Activated CD4-positive, alpha-beta memory T cell treated with anti-CD3 and anti-CD28 coated beads, Interleukin-2, amount 10 ng/mL, durations not matched to agents 7 days and 5 days (primary cell): ENCODE measurements at regions not wholly inside any gene's neighbourhood (a gene's known extent, or its start where the extent isn't known, plus 50 kb on each side); places are given as distances from the start of the nearest gene placed in this dataset.

Source experiments
- CTCF ChIA-PET: fragments of 350-600 bp; sonication (Branson Sonifier 250); formaldehyde crosslinking; loops from one replicate; lab custom pipeline; 2021; ENCODE audit warnings: antibody characterized with exemption, inconsistent platforms; lab: Charles Lee
- POLR2A ChIA-PET: fragments of 350-600 bp; sonication (Branson Sonifier 250); formaldehyde crosslinking; loops from one replicate; lab custom pipeline; 2021; ENCODE audit warnings: antibody characterized with exemption; lab: Charles Lee
- DNase-seq: peaks from one replicate; pipeline ENCODE4 v3.0.0-alpha.2; 2020
- H3K27ac Mint-ChIP-seq: one replicate; pipeline ENCODE4 v1.8.0; 2021; ENCODE audit warnings: mild to moderate bottlenecking, mixed read lengths
- H3K27me3 Mint-ChIP-seq: one replicate; pipeline ENCODE4 v1.8.0; 2021; ENCODE audit warnings: mixed read lengths
- H3K36me3 Mint-ChIP-seq: one replicate; pipeline ENCODE4 v1.8.0; 2021; ENCODE audit warnings: low read depth, mixed read lengths
- H3K4me1 Mint-ChIP-seq: one replicate; pipeline ENCODE4 v1.8.0; 2021; ENCODE audit warnings: mixed read lengths
- H3K4me3 Mint-ChIP-seq: one replicate; pipeline ENCODE4 v1.8.0; 2021; ENCODE audit warnings: mild to moderate bottlenecking, mixed read lengths
- H3K9me3 Mint-ChIP-seq: one replicate; pipeline ENCODE4 v1.8.0; 2021; ENCODE audit warnings: mixed read lengths

GRCh38 chr4:19093951-19094350 lies 1072.4 kb upstream of the LCORL start:
- H3K4me3 Mint-ChIP-seq = no peak overlapping the region
- no peaks in the 10 kb centered on the region for H3K4me1 Mint-ChIP-seq
- DNase-seq = no peak
- POLR2A ChIA-PET = no interaction called here
- CTCF ChIA-PET = no interaction called here
- H3K36me3 Mint-ChIP-seq = no peaks in the 10 kb centered on the region
- no peaks in the 10 kb centered on the region for H3K27me3 Mint-ChIP-seq
- H3K9me3 Mint-ChIP-seq = peaks cover 5% of the 10 kb centered on the region
- H3K27ac Mint-ChIP-seq = no peak overlapping the region

- no peak for DNase-seq
- Mint-ChIP-seq H3K27ac (no peak overlapping the region), H3K4me3 (no peak overlapping the region), H3K4me1 (no peaks in the 10 kb centered on the region), H3K27me3 (no peaks in the 10 kb centered on the region), H3K36me3 (no peaks in the 10 kb centered on the region), H3K9me3 (peaks cover 3% of the 10 kb centered on the region)
- POLR2A ChIA-PET = no interaction called here
- CTCF ChIA-PET = no interaction called here
These were observed 1071.2 kb upstream of the LCORL start for GRCh38 chr4:19092797-19093196.

GRCh38 chr4:19074036-19074435 lies 1052.5 kb upstream of the LCORL start:
- Mint-ChIP-seq H3K36me3 (no peaks in the 10 kb centered on the region), H3K4me1 (no peaks in the 10 kb centered on the region), H3K4me3 (no peak overlapping the region), H3K9me3 (no peaks in the 10 kb centered on the region), H3K27me3 (no peaks in the 10 kb centered on the region), H3K27ac (no peak overlapping the region)
- ChIA-PET CTCF (no interaction called here), POLR2A (no interaction called here)
- no peak for DNase-seq

- no peak for DNase-seq
- CTCF ChIA-PET = no interaction called here
- Mint-ChIP-seq H3K27ac (no peak overlapping the region), H3K4me3 (no peak overlapping the region), H3K27me3 (no peaks in the 10 kb centered on the region), H3K9me3 (peaks cover 7% of the 10 kb centered on the region), H3K36me3 (no peaks in the 10 kb centered on the region), H3K4me1 (no peaks in the 10 kb centered on the region)
- POLR2A ChIA-PET = no interaction called here
These were observed 1042.1 kb upstream of the LCORL start for GRCh38 chr4:19063662-19064061.

GRCh38 chr4:19054916-19055315 lies 1033.4 kb upstream of the LCORL start:
- no peak for DNase-seq
- Mint-ChIP-seq H3K27ac (no peak overlapping the region), H3K4me3 (no peak overlapping the region), H3K4me1 (no peaks in the 10 kb centered on the region), H3K27me3 (no peaks in the 10 kb centered on the region), H3K36me3 (no peaks in the 10 kb centered on the region), H3K9me3 (peaks cover 6% of the 10 kb centered on the region)
- ChIA-PET POLR2A (no interaction called here), CTCF (no interaction called here)

GRCh38 chr4:19051831-19052230 lies 1030.3 kb upstream of the LCORL start:
- DNase-seq = no peak
- H3K4me1 Mint-ChIP-seq = no peaks in the 10 kb centered on the region
- H3K27ac Mint-ChIP-seq = no peak overlapping the region
- H3K27me3 Mint-ChIP-seq = no peaks in the 10 kb centered on the region
- H3K9me3 Mint-ChIP-seq = peaks cover 4% of the 10 kb centered on the region
- ChIA-PET POLR2A (no interaction called here), CTCF (no interaction called here)
- no peak overlapping the region for H3K4me3 Mint-ChIP-seq
- no peaks in the 10 kb centered on the region for H3K36me3 Mint-ChIP-seq

GRCh38 chr4:19047279-19047880 lies 1025.8 kb upstream of the LCORL start:
- POLR2A ChIA-PET = no interaction called here
- Mint-ChIP-seq H3K27me3 (no peaks in the 10 kb centered on the region), H3K9me3 (peaks cover 10% of the 10 kb centered on the region), H3K27ac (no peak overlapping the region), H3K36me3 (no peaks in the 10 kb centered on the region), H3K4me1 (no peaks in the 10 kb centered on the region), H3K4me3 (no peak overlapping the region)
- CTCF ChIA-PET = no interaction called here
- DNase-seq = no peak

GRCh38 chr4:19039816-19040215 lies 1018.3 kb upstream of the LCORL start:
- Mint-ChIP-seq H3K4me1 (no peaks in the 10 kb centered on the region), H3K9me3 (peaks cover 10% of the 10 kb centered on the region), H3K4me3 (no peak overlapping the region), H3K27ac (no peak overlapping the region), H3K27me3 (no peaks in the 10 kb centered on the region), H3K36me3 (no peaks in the 10 kb centered on the region)
- ChIA-PET POLR2A (no interaction called here), CTCF (no interaction called here)
- DNase-seq = no peak

- Mint-ChIP-seq H3K4me3 (no peak overlapping the region), H3K36me3 (no peaks in the 10 kb centered on the region)
These were observed 1016.7 kb upstream of the LCORL start for GRCh38 chr4:19038231-19038630.

GRCh38 chr4:19033816-19034733 lies 1012.5 kb upstream of the LCORL start:
- Mint-ChIP-seq H3K27me3 (no peaks in the 10 kb centered on the region), H3K27ac (no peak overlapping the region), H3K4me1 (no peaks in the 10 kb centered on the region), H3K9me3 (peaks cover 3% of the 10 kb centered on the region), H3K4me3 (no peak overlapping the region), H3K36me3 (no peaks in the 10 kb centered on the region)
- CTCF ChIA-PET = no interaction called here
- POLR2A ChIA-PET = no interaction called here
- DNase-seq = no peak

More at GRCh38 chr4:19038231-19038630, 1016.7 kb upstream of the LCORL start:
- no peaks in the 10 kb centered on the region for H3K4me1 Mint-ChIP-seq
- peaks cover 6% of the 10 kb centered on the region for H3K9me3 Mint-ChIP-seq
- no peak for DNase-seq
- ChIA-PET CTCF (no interaction called here), POLR2A (no interaction called here)
- no peak overlapping the region for H3K27ac Mint-ChIP-seq
- H3K27me3 Mint-ChIP-seq = no peaks in the 10 kb centered on the region

GRCh38 chr4:19030536-19030935 lies 1009.0 kb upstream of the LCORL start:
- H3K4me3 Mint-ChIP-seq = no peak overlapping the region
- H3K4me1 Mint-ChIP-seq = no peaks in the 10 kb centered on the region
- H3K36me3 Mint-ChIP-seq = no peaks in the 10 kb centered on the region
- H3K27me3 Mint-ChIP-seq = no peaks in the 10 kb centered on the region
- DNase-seq = no peak
- ChIA-PET CTCF (no interaction called here), POLR2A (no interaction called here)
- H3K9me3 Mint-ChIP-seq = peaks cover 9% of the 10 kb centered on the region
- H3K27ac Mint-ChIP-seq = no peak overlapping the region

- Mint-ChIP-seq H3K4me3 (no peak overlapping the region), H3K4me1 (no peaks in the 10 kb centered on the region), H3K9me3 (peaks cover 9% of the 10 kb centered on the region), H3K36me3 (no peaks in the 10 kb centered on the region), H3K27ac (no peak overlapping the region), H3K27me3 (no peaks in the 10 kb centered on the region)
- ChIA-PET CTCF (no interaction called here), POLR2A (no interaction called here)
- DNase-seq = no peak
These were observed 1008.5 kb upstream of the LCORL start for GRCh38 chr4:19030048-19030447.

GRCh38 chr4:19026281-19026680 lies 1004.7 kb upstream of the LCORL start:
- no peak overlapping the region for H3K4me3 Mint-ChIP-seq
- H3K4me1 Mint-ChIP-seq = no peaks in the 10 kb centered on the region
- H3K27ac Mint-ChIP-seq = no peak overlapping the region
- H3K36me3 Mint-ChIP-seq = no peaks in the 10 kb centered on the region
- peaks cover 10% of the 10 kb centered on the region for H3K9me3 Mint-ChIP-seq
- ChIA-PET POLR2A (no interaction called here), CTCF (no interaction called here)
- DNase-seq = no peak
- no peaks in the 10 kb centered on the region for H3K27me3 Mint-ChIP-seq

- ChIA-PET POLR2A (no interaction called here), CTCF (no interaction called here)
- no peak overlapping the region for H3K4me3 Mint-ChIP-seq
- no peak for DNase-seq
- no peaks in the 10 kb centered on the region for H3K36me3 Mint-ChIP-seq
- no peaks in the 10 kb centered on the region for H3K27me3 Mint-ChIP-seq
- no peaks in the 10 kb centered on the region for H3K4me1 Mint-ChIP-seq
- no peak overlapping the region for H3K27ac Mint-ChIP-seq
- H3K9me3 Mint-ChIP-seq = peaks cover 11% of the 10 kb centered on the region
These were observed 1003.5 kb upstream of the LCORL start for GRCh38 chr4:19025031-19025430.
